ENCODE measurements at regions not wholly inside any gene's neighbourhood (a gene's known extent, or its start where the extent isn't known, plus 50 kb on each side); places are given as distances from the start of the nearest gene placed in this dataset.
"Not testable (repeated sequence)": the region's sequence is repeated elsewhere in the genome, so short reads cannot be mapped to it uniquely, and the experiment has no call there.

DNA sequence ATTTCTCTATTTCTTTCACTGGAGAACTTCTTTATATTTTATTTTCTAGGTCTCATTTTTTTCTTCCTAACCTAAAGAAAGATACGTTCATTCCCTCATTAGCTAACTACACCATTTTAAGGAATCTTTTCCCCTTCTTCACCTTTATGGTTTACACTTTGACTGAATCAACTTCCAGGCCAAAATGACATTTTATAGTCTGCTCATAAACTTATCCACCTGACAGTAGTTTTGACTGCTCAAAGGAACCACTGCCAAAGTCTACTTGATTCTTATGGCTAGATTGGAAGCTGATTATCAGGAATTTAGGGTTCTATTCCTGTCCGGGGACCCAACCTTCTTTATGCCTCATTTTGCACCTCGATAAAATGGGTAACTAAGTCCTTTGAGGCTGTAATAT lies 73.0 kb upstream of the FOXP2 start:
- DNase-seq = no peak
- H3K4me1 ChIP-seq (replicated peaks in 1 of 2) = no peaks in the 10 kb centered on the region
- no peak overlapping the region for H3K4me3 ChIP-seq
- no peaks in the 10 kb centered on the region for H3K9me3 ChIP-seq (replicated peaks in 1 of 3)
- 74 to 87% (median 83%) methylated on average over 3 of the region's 3 CpGs for WGBS, 4 donors
- intact Hi-C loops (cut with DNase I) = no loop called here
- no peaks in the 10 kb centered on the region for H3K36me3 ChIP-seq (replicated peaks in 1 of 2)
- H3K27me3 ChIP-seq = no peaks in the 10 kb centered on the region
- no peak overlapping the region for H3K27ac ChIP-seq
- TF ChIP-seq, protein P1, sequence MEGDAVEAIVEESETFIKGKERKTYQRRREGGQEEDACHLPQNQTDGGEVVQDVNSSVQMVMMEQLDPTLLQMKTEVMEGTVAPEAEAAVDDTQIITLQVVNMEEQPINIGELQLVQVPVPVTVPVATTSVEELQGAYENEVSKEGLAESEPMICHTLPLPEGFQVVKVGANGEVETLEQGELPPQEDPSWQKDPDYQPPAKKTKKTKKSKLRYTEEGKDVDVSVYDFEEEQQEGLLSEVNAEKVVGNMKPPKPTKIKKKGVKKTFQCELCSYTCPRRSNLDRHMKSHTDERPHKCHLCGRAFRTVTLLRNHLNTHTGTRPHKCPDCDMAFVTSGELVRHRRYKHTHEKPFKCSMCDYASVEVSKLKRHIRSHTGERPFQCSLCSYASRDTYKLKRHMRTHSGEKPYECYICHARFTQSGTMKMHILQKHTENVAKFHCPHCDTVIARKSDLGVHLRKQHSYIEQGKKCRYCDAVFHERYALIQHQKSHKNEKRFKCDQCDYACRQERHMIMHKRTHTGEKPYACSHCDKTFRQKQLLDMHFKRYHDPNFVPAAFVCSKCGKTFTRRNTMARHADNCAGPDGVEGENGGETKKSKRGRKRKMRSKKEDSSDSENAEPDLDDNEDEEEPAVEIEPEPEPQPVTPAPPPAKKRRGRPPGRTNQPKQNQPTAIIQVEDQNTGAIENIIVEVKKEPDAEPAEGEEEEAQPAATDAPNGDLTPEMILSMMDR (IDR thresholded peaks at IDR 0.05) = no peak
- no peak for TF ChIP-seq POLR2A (IDR thresholded peaks at IDR 0.05)

DNA sequence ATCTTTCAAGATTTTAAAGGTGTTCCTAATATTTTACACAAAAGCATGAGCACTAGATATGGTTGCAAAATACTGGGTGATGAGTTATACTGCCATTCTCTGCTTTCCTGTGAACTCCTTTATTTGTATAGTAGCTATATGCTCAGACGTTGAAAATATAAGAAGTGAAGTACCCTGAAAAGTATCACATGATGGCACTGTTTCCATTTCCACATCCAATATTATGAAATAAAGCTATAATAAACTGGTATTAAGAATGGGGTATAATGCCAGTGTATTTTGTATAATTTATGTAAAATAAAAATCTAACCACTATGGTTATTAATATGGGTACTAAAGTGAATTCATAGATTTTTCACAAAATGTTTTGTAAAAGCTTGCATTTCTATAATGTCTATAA lies 79.6 kb upstream of the FOXP2 start:
- intact Hi-C loops (cut with DNase I) = no loop called here
- Histone ChIP-seq H3K9me3 (replicated peaks in 1 of 3) (no peaks in the 10 kb centered on the region), H3K4me1 (replicated peaks in 1 of 2) (no peaks in the 10 kb centered on the region), H3K36me3 (replicated peaks in 1 of 2) (no peaks in the 10 kb centered on the region), H3K4me3 (no peak overlapping the region), H3K27me3 (no peaks in the 10 kb centered on the region), H3K27ac (no peak overlapping the region)
- DNase-seq = no peak
- WGBS, 4 donors = 45 to 59% (median 56%) methylated on average over 1 of the region's 1 CpG
- TF ChIP-seq, protein P1 (IDR thresholded peaks at IDR 0.05) = no peak
- no peak for TF ChIP-seq POLR2A (IDR thresholded peaks at IDR 0.05)

DNA sequence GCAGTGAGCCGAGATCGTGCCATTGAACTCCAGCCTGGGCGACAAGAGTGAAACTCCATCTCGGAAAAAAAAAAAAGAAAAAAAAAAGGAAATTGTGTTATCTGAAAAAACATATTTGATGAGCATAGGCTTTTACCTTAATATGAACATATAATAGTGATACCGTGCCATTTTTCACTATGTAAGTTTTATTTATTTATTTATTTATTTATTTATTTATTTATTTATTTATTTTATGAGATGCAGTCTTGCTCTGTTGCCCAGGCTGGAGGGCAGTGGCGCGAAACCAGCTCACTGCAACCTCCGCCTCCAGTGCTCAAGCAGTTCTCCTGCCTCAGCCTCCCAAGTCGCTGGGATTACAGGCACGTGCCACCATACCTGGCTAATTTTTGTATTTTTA lies 85.2 kb upstream of the FOXP2 start:
- H3K36me3 ChIP-seq (replicated peaks in 1 of 2); H3K4me1 ChIP-seq (replicated peaks in 1 of 2); intact Hi-C loops (cut with DNase I): not testable (repeated sequence)

DNA sequence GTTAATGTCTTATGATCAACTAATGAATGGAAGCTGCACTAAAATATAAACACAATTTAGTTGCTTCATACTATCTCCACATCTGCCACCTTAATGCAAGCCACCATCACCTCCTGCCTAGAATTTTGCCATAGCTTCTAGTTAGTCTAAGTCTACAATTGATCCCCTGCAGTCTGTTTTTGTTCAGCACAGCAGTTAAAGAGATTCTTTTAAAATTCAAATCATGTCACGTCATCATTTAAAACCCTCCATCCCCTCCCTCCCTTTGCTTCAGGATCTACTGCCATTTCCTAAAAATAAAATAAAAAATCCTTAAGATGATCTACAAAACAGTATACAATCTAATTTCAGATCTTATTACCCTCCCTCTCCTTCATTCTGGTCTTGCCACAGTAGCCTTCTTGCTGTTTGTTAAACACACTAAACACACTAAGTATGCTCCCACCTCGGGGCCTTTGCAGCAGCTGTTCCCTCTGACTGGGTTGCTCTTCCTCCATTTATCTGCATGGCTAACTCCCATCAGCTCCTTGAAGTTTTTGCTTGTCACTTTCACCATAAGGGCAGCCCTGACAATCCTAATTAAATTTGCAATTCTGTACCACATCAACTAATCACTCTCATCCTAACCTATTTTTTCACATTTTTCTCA lies 97.0 kb upstream of the FOXP2 start:
- intact Hi-C loops (cut with DNase I) = no loop called here
- no peak for TF ChIP-seq POLR2A (IDR thresholded peaks at IDR 0.05)
- TF ChIP-seq, protein P1 (IDR thresholded peaks at IDR 0.05) = no peak
- Histone ChIP-seq H3K4me1 (replicated peaks in 1 of 2) (no peaks in the 10 kb centered on the region), H3K36me3 (replicated peaks in 1 of 2) (no peaks in the 10 kb centered on the region), H3K9me3 (replicated peaks in 1 of 3) (no peaks in the 10 kb centered on the region), H3K27me3 (no peaks in the 10 kb centered on the region), H3K4me3 (no peak overlapping the region), H3K27ac (no peak overlapping the region)
- no peak for DNase-seq
- WGBS, 4 donors = 39 to 42% (median 39%) methylated on average over 2 of the region's 2 CpGs

More for the DNA sequence above, 85.2 kb upstream of the FOXP2 start:
- H3K4me3 ChIP-seq; H3K27ac ChIP-seq; DNase-seq; H3K9me3 ChIP-seq (replicated peaks in 1 of 3); H3K27me3 ChIP-seq: not testable (repeated sequence)
- 83 to 95% (median 88%) methylated on average over 10 of the region's 10 CpGs for WGBS, 4 donors

DNA sequence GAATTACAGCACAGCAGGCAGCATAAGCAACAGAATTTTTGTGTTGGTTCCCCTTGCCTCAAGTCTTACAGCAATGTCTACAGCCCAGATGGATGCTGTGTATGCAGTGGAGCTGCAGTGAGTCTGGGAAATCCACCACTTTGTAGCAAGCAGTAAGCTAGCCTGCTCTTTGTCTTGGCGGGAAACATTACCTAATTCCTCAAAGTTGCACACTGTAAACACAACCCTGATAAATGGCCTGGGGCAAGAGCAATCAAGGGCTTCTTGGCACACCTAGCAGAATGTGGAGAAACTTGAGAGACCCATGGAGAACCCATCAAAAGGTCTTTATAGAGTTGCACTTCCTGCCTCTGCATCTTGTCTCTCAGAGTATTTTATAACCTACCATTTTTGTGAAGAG lies 102.0 kb upstream of the FOXP2 start:
- TF ChIP-seq, protein P1 (IDR thresholded peaks at IDR 0.05) = no peak
- intact Hi-C loops (cut with DNase I) = no loop called here
- no peak for DNase-seq
- no peaks in the 10 kb centered on the region for H3K27me3 ChIP-seq
- H3K4me3 ChIP-seq = no peak overlapping the region
- H3K27ac ChIP-seq = no peak overlapping the region
- no peaks in the 10 kb centered on the region for H3K9me3 ChIP-seq (replicated peaks in 1 of 3)
- H3K4me1 ChIP-seq (replicated peaks in 1 of 2) = no peaks in the 10 kb centered on the region
- 92 to 100% (median 97%) methylated on average over 1 of the region's 1 CpG; no CpG with 5 or more reads in 1 of the 4 donors for WGBS, 4 donors
- no peaks in the 10 kb centered on the region for H3K36me3 ChIP-seq (replicated peaks in 1 of 2)

All from adrenal gland (tissue), 9 donors.